WI38 (cell line): ENCODE measurements at regions not wholly inside any gene's neighbourhood (a gene's known extent, or its start where the extent isn't known, plus 50 kb on each side); places are given as distances from the start of the nearest gene placed in this dataset.
"Not testable (repeated sequence)": the region's sequence is repeated elsewhere in the genome, so short reads cannot be mapped to it uniquely, and the experiment has no call there.

ENCODE experiments used
- H3K4me3 ChIP-seq: 2 replicates; pipeline ENCODE4 v1.5.1; 2011; ENCODE audit warnings: low read depth, mild to moderate bottlenecking, control low read depth, low read length
- CTCF ChIP-seq: IDR thresholded peaks from 2 replicates; pipeline ENCODE4 v1.5.1; 2012; ENCODE audit warnings: low read depth, mild to moderate bottlenecking, control low read depth, low read length

- no peak for TF ChIP-seq CTCF
Measured at GRCh38 chr5:145660897-145661640, 174.1 kb downstream of the PRELID2 start.

GRCh38 chr5:145658435-145658834 is 176.7 kb downstream of the PRELID2 start:
- no peak for TF ChIP-seq CTCF
- no peak overlapping the region for H3K4me3 ChIP-seq

More at GRCh38 chr5:145660897-145661640, 174.1 kb downstream of the PRELID2 start:
- H3K4me3 ChIP-seq = no peak overlapping the region

GRCh38 chr5:145652700-145653099 is 182.4 kb downstream of the PRELID2 start:
- H3K4me3 ChIP-seq = not testable (repeated sequence)

GRCh38 chr5:145647137-145647536 is 188.0 kb downstream of the PRELID2 start:
- H3K4me3 ChIP-seq = not testable (repeated sequence)

GRCh38 chr5:145643214-145643613 is 191.9 kb downstream of the PRELID2 start:
- not testable (repeated sequence) for H3K4me3 ChIP-seq

- no peak for TF ChIP-seq CTCF
- H3K4me3 ChIP-seq = no peak overlapping the region
Measured at GRCh38 chr5:145637396-145637795, 197.7 kb downstream of the PRELID2 start.

- TF ChIP-seq CTCF = no peak
- H3K4me3 ChIP-seq = no peak overlapping the region
Measured at GRCh38 chr5:145636371-145636770, 198.8 kb downstream of the PRELID2 start.

GRCh38 chr5:145633474-145633873 is 201.7 kb downstream of the PRELID2 start:
- TF ChIP-seq CTCF = no peak
- H3K4me3 ChIP-seq = no peak overlapping the region

GRCh38 chr5:145632701-145633100 is 202.4 kb downstream of the PRELID2 start:
- no peak overlapping the region for H3K4me3 ChIP-seq
- TF ChIP-seq CTCF = no peak
